ENCODE measurements at regions not wholly inside any gene's neighbourhood (a gene's known extent, or its start where the extent isn't known, plus 50 kb on each side); places are given as distances from the start of the nearest gene placed in this dataset.

DNA sequence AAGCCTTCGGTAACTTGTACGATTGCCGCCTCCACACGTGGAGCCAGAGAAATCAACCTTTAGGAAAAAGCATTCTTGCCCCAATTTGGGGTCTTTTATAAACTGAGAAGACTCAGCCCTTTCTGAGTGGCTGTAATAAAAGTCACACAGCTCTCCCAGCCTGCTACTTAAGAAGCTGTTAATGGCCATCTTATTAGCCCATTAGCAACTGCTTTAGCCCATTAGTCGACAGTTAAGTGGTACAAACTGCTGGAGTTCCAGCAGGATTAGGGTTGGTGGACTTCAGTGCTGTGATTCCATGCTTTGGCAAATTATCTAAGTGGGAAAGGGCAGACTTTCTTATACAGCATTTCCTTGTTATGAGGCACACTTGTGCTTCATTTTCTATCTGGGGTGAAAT is 461.3 kb downstream of the RPS6KC1 start:
- TF ChIP-seq EP300 (IDR thresholded peaks at IDR 0.05) (no peak), CTCF (IDR thresholded peaks at IDR 0.05) (no peak), POLR2A (IDR thresholded peaks at IDR 0.05) (no peak), POLR2AphosphoS5 (IDR thresholded peaks at IDR 0.05) (no peak)
